Stimulated activated CD8-positive, alpha-beta memory T cell treated with anti-CD3 and anti-CD28 coated beads, Interleukin-4, amount 100 ng/mL, for 1 hour (primary cell): ENCODE measurements at regions not wholly inside any gene's neighbourhood (a gene's known extent, or its start where the extent isn't known, plus 50 kb on each side); places are given as distances from the start of the nearest gene placed in this dataset.

Experiments used
- DNase-seq, 2 donors: peaks; one replicate each; pipeline ENCODE4 v3.0.0-alpha.2; 2020; ENCODE audit warnings: low read depth in 2 of 2, low spot score in 1 of 2

DNA sequence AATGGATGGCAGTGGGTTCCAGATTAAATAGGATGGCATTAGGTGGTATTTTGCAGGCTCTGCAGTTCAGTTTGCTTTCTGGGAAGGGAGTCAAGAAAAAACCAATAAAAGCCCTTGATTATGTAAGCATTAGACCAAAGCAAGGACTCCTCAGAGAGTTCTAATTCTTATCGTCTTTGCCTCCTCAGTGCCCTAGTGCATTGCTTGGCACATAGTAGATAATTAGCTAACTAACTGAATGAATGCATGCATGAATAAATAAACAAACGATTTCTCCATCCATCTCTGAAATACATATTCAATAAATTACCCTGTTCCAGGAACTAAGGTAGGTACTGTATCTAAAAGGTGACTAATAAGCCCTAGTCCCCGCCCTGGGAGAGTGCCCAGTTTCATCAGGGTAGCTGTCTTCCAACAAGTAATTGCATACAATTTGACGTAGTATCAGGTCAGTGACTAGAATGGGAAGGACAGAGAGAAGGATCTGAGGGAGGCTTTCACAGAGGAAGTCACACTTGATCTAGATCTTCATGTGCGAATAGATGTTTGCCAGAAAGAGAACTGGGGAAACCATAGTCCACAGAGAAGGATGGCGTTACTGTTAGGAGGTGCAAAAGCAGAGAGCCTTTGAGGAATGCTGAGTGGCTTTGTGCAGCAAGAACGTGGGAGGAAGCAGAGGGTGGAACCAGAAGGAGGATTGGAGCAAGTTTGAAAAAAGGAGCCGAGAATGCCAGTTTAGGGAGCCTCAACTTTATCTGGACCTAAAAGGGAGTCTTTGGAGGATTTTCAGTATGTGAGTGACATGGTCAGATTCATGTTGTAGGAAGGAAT lies 111.4 kb downstream of the TBX19 start:
- DNase-seq = no peak

DNA sequence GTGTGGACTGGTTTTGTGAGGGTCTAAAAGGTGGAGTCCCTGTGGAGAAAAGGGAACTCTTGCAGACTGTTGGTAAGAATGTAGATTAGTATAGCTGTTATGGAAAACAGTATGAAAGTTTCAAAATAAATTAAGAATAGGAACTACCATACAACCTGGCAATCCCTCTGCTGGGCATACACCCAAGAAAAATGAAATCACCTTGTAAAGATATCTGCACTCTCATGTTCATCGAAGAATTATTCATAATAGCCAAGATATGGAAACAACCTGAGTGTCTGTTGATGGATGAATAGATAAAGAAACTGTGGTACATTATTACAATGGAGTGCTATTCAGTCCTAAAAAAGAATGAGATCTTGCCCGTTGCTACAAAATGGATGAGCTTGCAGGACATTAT lies 109.6 kb downstream of the TBX19 start:
- DNase-seq = no peak

DNA sequence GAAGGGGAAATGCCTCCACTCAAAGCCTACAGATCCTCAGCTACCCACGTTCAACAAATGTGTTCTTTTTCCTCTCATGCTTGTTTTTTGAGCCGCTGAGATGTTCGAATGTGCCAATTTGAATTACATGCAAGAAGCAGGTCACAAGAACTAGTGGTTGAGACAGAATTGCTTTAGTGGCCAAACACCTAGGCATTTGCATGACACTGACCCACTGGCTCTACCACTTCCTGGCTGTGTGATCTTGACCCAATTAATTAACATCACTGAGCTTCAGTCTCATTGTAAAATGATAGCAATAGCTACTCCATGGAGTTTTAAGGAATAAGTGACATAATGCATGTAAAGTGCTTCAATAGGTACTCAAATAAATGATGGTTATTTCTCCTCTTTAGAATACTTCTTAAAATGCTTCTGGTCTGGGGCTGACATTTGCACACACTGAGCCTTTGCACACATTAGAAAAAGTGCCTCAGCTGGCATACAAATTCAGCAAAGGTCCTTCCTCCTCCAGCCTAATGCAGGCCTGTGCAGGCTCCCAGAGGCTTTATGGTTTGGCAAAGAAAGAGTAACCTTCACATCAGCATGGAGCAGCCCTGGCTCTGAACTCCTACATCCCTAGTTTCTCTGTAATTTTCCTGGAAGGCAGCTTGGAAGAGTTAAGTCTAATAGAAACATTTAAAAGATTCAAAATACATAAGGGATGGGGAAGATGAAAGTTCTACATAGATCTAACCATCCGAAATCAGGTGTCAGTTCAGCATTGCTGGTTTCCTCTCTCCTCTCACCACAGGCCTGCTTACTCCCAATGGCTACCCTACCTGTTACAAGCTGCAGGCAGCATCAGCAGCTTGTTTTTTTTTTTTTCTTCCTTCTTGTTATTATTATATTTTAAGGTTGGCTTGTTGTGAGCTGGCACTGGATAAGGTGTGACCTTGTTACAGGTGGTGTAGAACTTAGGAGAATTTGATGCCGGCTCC lies 107.4 kb downstream of the TBX19 start:
- no peak for DNase-seq

DNA sequence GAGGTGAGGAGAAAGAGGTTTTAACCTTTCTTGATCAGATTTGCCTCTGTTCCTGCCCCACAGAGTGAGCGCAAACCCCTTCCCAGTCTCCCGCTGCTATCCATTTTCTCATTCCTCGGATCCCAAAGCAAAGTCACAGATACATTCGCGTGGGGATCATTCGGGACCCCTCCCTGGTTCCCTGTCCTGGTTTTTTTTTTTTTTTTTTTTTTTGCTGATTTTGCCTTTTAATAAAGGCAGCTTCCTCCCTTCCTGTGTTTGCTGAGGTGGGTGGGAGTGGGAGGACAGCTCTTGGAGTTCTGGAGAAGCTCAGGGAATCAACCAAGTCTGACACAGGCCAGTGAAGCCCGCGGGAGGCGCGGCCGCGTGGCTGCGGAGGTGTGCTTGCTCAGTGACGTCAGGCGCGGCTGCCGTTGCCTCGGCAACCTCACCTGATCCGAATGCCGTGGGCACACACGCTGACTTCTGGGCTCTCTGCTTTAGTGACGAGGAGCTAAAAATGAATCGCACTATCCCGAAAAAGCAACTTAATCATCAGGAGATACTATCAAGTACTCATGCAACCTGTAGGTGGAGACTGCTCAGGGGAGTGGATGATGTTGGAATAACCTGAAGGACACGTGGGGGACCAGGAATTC lies 106.4 kb downstream of the TBX19 start:
- DNase-seq = peak; percentile 38 to 57

DNA sequence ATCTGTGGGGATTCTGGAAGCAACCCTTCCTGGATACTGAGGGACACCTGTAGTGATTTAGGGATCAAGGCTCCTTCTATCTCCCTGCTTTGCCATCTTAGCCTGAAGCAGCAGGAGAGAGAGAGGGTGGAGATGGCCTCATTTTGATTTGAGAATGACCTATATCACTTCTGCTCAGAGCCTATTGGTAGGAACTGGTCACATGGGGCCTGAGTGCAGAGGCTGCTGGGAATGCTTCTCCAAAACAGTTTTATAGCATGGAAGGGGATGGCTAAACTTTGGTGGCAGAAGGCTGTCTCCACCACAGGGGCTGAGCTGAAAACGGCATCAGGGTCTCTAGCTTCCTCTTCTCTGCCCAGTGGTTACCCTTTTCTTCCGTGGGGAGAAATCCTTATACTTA lies 105.8 kb downstream of the TBX19 start:
- no peak for DNase-seq

DNA sequence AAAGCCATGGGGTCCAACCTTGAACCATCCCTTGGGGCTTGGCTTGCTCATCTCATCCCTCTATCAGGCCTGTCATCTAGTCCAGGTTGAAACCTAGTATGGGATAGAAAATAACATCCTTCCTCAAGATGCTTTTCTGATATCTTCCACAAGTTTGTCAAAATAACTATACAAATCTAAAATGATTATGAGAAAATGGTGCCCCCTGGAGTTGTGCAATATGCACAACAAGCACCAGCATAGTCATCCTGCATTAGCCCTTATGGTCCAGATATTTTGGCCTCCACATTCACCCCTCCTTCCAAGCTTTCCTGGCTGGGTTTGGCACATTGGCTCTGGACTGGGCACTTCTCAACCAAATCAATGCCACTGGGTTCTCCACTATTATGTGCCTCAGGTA lies 101.2 kb downstream of the TBX19 start:
- DNase-seq = no peak

DNA sequence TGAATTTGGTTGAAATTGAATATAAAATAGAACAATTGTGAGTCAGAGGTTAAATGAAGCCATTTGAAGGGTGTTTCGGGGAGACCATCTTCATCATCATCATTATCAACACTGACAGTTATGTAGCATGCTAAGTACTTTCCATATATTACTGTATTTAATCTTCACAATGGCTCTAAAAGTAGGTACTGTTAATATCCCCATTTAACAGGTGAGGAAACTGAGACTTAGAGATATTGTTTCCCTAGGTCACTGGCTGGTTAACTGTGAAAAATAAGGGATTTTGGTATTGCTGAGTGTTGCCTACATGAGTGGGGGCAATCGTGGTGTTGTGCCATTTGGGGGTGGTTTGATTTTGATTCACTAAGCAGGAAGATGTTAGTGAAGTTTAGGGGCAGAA lies 100.3 kb downstream of the TBX19 start:
- no peak for DNase-seq

DNA sequence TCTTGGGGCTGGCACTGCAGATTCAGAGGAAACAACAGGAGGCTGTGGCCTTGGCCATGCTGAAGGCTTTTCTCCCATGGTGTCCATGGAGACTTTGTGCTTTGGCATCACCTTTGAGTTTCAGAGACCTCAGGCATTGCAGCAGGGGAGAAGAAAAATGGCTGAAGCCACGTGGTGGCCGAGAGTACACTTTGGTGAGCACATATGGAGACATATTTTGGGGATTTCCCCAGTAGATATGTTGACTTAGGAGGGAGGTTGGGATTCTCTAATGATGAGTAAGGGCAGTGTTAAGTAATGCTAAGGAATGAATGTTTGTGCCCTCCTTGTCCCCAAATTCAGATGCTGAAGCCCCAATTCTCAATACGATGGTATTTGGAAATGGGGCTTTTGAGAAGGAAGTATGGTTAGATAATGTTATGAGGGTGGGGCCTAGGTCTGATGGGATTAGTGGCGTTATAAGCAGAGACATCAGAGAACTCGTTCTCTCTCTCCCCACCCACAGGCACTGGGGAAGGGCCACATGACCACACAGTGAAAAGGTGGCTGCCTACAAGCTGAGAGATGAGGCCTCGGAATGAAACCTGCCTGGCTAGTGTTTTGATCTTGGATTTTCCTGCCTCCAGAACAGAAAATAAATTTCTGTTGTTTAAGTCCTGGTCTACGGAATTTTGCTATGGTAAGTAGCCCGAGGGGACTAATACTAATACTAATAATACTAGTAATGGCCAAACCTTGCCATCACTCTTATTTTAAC lies 98.6 kb downstream of the TBX19 start:
- DNase-seq = no peak

DNA sequence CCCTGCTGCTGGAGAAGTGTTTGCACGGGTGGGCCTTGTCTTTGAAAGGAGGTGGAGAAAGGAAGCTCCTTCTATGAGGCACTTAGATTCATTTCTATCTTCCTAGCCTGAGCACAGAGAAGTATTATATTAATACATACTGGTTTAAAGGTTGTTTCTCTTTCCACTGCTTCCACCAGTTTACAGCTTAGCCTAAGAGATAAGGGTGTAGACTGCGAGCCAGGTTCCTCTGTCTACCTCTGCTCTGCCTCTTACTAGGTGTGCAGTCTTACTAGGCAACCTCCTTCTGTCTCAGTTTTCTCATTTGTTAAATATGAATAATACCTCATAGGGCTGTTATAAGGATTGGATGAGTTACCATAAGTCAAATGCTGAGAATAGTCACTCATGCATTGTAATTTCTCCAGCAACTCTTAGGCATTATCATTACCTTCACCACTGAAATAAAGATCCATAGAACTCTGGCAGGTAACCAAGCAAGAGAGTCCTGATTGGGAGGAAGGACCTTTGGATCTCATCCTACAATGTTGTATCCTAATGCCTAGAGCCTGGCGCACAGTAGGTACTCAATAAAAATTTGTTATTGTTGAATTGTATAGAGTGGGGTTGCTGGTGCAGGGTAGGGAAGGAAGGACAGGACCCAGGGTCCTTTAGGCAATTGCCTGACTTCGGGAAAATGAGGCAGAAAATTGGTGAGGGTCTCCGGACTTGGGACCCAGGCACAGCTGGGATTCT lies 95.1 kb downstream of the TBX19 start:
- DNase-seq = no peak

DNA sequence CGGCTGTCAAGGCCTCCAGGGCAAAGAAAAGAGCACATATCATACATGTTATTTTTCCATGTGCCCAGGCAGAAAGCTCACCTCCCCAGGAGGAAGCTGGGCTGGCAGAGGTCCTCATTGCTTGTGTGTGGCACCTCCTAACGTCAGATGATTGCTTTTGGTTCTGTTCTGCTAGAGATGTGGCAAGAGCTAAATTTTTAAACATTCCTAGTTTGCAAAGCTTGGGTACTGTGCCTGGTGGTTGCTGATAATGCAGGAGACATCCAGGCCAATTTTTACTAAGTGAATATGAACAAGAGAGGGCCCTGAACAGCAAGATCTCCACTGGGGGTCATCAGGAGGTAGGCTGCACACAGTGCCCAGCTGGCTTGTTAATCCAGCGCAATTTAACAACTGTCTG lies 93.9 kb downstream of the TBX19 start:
- DNase-seq = no peak

DNA sequence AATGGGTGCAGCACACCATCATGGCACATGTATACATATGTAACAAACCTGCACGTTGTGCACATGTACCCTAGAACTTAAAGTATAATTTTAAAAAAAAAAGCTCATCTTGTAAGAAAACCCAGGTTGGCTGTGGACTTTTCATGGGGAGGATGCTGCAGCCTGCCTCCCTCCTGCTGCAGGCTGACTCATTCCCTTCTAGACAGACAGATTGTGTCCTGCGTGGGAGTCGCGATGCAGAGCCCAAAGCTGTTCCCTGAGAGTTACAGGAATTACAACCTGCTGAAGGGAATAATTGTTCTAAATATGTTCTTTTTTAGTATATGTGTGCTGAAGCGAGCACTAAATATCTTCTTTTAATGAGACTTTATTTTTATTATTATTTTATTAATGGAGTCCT lies 93.2 kb downstream of the TBX19 start:
- no peak for DNase-seq

DNA sequence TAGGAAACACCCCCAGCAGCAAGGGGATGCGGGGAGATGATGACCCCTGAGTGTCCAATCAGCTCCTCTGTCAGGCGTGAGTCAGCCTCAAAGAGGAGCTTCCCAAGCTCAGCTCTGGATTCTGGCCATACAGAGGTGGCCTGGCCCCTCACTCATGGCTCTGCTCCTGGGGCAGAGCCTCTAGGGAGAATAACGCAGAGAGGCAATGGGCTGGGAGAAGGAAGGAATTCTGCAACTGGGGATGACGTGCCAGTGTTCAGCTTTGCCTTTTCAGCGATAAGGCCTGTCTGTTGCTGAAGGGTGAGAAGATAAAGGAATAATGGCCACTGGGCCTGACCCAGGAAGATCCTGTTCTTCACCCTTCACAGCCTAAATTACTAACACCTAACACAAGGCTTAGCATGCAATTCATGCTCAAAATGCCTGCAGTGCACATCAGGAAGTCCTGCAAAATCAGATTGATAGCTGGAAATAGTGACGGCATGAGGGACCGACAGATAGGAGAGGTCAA lies 92.2 kb downstream of the TBX19 start:
- DNase-seq = no peak

DNA sequence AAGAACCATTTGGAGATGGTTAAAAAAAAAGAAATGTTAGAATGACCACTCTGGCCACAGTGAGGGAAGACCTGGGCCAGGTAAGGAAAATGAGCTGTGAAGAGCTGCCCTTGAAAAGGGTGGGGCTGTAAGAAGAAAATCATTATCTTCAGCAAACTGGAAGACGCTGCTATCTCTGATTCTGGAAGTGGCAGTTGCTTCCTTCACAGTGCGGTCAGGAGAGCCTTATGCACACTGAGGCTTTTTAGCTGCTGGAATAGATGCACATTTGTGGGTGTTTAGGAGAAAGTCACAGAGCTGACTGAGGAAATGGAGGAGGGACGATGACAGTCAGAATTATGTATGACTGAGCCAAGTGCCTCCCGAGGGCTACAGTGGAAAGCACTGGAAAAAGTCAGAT lies 91.6 kb downstream of the TBX19 start:
- DNase-seq = no peak

DNA sequence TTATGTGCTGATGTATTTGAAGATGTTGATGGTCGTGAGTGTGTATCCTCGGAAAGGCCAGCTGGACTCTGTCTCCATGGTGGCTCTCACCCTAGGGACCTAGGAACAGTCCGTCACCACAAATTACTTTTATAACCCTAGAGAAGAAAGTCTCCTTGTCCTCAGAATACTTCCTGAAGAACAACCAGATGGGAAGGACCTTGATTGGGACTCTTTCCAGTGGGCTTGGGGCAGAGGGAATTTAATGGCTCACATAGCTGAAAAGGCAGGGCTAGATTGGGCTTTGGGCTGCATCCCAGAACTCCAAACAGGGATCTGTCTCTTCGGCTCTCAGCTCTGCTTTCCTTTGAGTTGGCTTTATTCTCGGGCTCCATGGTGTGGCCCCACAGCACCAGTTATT lies 90.8 kb downstream of the TBX19 start:
- no peak for DNase-seq

DNA sequence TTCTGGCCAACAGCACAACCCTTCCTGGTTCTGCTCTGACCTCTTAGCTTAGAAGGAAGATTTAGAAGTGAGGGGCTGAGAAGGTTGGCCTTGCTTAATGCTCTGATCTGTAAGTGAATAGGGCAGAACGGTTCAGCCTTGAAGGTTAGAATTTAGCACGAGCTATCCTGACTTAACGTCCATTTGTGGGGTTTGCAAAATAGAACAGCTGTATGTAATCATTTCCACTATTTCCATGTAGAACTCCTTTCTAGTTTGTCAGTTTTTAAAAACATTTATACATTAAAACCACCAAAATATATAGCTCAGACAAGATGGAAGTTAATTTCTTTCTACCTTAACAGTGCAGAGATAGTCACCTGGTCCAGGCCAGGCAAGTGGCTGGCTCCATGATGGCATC lies 89.9 kb downstream of the TBX19 start:
- DNase-seq = no peak

DNA sequence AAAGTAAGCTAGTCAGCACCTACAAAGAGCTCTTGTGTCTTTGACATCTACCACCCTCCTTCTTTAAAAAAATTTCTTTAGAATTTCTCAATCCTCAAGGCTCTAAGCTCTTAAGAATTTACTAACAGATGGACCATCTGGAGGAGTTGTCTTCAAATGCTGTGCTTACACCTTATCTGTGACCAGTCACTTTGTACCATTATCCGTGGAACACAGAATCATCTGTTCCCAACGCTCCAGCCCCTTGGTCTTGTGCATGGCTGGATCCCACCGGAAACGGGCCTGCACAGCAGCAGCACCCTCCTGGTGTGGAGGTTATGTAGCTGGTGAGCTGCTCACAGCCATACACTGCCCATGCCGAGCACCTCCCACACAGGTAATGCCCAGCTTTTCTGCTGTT lies 89.0 kb downstream of the TBX19 start:
- no peak for DNase-seq

DNA sequence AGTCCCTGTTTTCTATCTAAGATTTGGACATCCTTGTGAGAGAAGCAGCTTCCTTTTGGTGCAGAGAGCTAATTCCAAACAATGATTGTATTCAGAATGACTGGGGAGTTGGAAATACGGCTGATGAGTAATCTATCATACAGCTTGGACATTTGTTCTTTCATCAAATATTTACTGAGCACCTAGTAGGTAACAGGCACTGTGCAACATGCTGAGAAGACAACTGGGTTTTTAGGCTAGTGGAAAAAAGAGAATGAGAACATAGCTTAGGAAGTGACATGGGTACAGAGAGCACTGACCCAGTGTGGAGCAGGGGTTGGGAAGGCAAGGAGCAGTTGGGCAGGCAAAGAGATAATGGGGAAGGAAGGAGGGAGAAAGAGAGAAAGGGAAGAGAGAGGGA lies 87.5 kb downstream of the TBX19 start:
- DNase-seq = no peak

DNA sequence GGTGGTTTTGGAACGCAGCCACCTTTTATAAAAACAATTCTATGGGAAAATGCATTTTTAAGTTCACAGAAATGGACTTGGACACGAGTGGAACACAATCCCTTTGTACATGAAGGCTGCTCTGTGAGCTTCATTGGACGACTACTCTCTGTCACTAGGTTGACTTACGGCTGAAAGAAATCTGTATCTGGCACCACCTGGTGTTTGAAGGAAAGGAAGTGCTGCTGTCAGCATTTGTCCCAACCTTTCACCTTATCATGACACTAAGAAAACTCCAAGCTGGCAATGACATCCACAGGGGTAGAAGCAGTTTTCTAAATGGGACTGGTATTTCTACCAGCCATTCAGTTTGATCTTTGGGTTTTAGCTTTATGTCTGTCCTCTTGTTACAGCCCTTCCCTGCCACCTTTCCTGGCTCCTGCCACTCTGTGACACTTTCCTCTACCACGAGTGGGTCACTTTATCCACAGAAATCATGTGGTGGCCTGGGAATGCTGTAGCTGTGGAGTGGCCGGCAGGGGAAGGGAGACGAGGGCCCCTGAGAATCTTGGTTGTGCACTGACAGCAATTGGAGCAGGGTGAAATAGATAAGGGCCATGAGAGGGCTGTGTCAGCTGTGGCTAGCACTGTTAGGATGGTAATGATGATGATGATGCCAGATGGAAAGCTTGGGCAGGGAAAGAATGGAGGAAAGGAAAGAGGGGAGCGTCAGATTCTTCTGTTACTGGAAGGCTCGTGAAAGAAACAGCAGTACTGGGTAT lies 85.2 kb downstream of the TBX19 start:
- no peak for DNase-seq
